NT2/D1 (cell line): ENCODE measurements at regions not wholly inside any gene's neighbourhood (a gene's known extent, or its start where the extent isn't known, plus 50 kb on each side); places are given as distances from the start of the nearest gene placed in this dataset.

Source experiments
- SUZ12 ChIP-seq: IDR thresholded peaks from 2 replicates; pipeline ENCODE4 v1.6.1; 2011; ENCODE audit not compliant: insufficient read length, insufficient read depth; ENCODE audit errors: extremely low read depth
- YY1 ChIP-seq: IDR thresholded peaks from 2 replicates; pipeline ENCODE4 v1.6.1; 2011; ENCODE audit not compliant: insufficient read length, insufficient read depth
- ZNF274 ChIP-seq: IDR thresholded peaks from 2 replicates; pipeline ENCODE4 v1.6.1; 2011; ENCODE audit warnings: mild to moderate bottlenecking, low read depth, low read length

GRCh38 chr5:173542964-173543363, 73.5 kb downstream of the BOD1 start:
- TF ChIP-seq YY1 (no peak), ZNF274 (no peak), SUZ12 (no peak)
